OCI-LY3 (cell line): ENCODE measurements at regions not wholly inside any gene's neighbourhood (a gene's known extent, or its start where the extent isn't known, plus 50 kb on each side); places are given as distances from the start of the nearest gene placed in this dataset.

Experiments used
- EZH2phosphoT487 ChIP-seq: fragments of 200-600 bp; shearing (Covaris generic); IDR thresholded peaks from 2 replicates; pipeline ENCODE4 v1.6.1; 2018; ENCODE audit warnings: antibody characterized with exemption, mixed run types, low read depth
- TF ChIP-seq, protein P1 (sequence below): fragments of 200-600, 300-600 bp; sonication (generic); IDR thresholded peaks from 2 replicates; pipeline ENCODE4 v1.5.1; 2014; ENCODE audit warnings: antibody characterized with exemption, low read length, low read depth

DNA sequence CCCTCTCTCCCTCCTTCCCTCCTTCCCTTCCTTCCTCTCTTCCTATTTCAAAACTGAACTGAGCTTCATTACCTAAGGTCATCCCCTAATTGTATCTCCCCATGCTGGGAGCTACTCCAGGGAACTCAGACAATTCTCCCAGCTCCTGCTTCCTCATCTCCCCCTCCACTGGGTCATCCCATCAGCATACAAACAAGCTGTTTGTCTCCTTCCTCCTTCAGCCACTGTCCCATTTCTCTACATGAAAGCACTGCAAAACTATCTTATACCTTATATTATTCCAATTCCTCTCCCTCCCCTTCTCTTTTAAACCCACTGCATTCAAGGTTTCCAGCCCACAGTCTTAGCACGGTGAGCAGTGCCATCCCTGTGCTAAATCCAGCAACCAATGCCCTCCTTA is 262.4 kb downstream of the AGTPBP1 start:
- TF ChIP-seq, protein P1, sequence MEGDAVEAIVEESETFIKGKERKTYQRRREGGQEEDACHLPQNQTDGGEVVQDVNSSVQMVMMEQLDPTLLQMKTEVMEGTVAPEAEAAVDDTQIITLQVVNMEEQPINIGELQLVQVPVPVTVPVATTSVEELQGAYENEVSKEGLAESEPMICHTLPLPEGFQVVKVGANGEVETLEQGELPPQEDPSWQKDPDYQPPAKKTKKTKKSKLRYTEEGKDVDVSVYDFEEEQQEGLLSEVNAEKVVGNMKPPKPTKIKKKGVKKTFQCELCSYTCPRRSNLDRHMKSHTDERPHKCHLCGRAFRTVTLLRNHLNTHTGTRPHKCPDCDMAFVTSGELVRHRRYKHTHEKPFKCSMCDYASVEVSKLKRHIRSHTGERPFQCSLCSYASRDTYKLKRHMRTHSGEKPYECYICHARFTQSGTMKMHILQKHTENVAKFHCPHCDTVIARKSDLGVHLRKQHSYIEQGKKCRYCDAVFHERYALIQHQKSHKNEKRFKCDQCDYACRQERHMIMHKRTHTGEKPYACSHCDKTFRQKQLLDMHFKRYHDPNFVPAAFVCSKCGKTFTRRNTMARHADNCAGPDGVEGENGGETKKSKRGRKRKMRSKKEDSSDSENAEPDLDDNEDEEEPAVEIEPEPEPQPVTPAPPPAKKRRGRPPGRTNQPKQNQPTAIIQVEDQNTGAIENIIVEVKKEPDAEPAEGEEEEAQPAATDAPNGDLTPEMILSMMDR, result no peak
- TF ChIP-seq EZH2phosphoT487, result no peak
